ENCODE measurements at regions not wholly inside any gene's neighbourhood (a gene's known extent, or its start where the extent isn't known, plus 50 kb on each side); places are given as distances from the start of the nearest gene placed in this dataset.

DNA sequence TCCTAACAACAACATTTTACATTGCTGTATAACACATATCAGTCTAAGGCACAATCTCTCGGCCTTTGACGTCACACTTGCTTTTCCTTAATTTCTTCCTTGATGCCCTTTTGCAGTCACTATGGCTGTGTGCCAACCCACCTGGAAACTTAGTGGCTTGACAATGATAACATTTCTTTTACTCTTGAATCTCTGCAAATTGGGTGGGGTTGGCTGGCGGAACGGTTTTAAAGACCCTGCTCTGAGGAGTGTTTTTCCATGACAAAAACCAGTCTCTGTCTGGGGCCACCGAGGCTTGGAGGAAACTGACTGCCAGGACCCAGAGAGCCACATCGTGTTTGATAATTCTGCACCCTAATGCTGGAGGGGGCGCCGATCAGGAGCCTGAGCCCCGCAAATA, 115.6 kb downstream of the KLF13 start:
- no peak for TF ChIP-seq CTCF (conservative IDR thresholded peaks at IDR 0.05)
- no peak overlapping the region for H3K27ac Mint-ChIP-seq
- peak overlapping the region; percentile 75 for H3K4me3 Mint-ChIP-seq

DNA sequence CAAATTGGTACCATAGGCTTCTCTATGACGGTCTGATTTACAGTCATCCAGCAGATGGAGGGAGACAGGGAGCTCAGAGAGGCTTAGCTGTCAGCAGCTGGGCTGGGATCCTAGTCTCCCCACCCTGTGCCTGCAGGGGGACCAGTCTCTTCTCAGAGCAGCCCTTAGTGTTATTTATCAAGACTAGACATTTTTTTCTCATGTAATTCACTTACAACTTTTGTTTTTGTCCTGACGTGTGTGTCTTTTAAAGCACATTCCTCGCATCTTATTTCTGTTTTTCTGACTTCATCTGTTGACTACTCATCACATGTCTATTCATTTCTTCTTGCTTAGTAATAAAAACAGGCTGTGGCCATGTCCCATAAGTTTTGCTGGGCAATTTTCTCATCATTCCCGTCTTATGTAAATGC, 116.1 kb downstream of the KLF13 start:
- Mint-ChIP-seq H3K36me3 (no peaks in the 10 kb centered on the region), H3K4me1 (ENCODE audit: unreplicated experiment) (no peaks in the 10 kb centered on the region), H3K9me3 (no peaks in the 10 kb centered on the region), H3K27ac (no peak overlapping the region), H3K27me3 (peaks cover 4% of the 10 kb centered on the region), H3K4me3 (peak overlapping the region; percentile 75)
- TF ChIP-seq CTCF (conservative IDR thresholded peaks at IDR 0.05): peak; percentile 41
- no peak for DNase-seq (ENCODE audit: extremely low spot score, unreplicated experiment)

More for the DNA sequence above, 115.6 kb downstream of the KLF13 start:
- H3K9me3 Mint-ChIP-seq: no peaks in the 10 kb centered on the region
- no peak for DNase-seq (ENCODE audit: extremely low spot score, unreplicated experiment)
- H3K36me3 Mint-ChIP-seq: no peaks in the 10 kb centered on the region
- no peaks in the 10 kb centered on the region for H3K4me1 Mint-ChIP-seq (ENCODE audit: unreplicated experiment)
- H3K27me3 Mint-ChIP-seq: peaks cover 4% of the 10 kb centered on the region

GRCh38 chr15:31444844-31445243, 118.2 kb downstream of the KLF13 start:
- H3K9me3 Mint-ChIP-seq: no peaks in the 10 kb centered on the region
- no peaks in the 10 kb centered on the region for H3K4me1 Mint-ChIP-seq (ENCODE audit: unreplicated experiment)
- H3K36me3 Mint-ChIP-seq: no peaks in the 10 kb centered on the region
- H3K27ac Mint-ChIP-seq: no peak overlapping the region
- no peak for DNase-seq (ENCODE audit: extremely low spot score, unreplicated experiment)
- H3K4me3 Mint-ChIP-seq: no peak overlapping the region
- peaks cover 4% of the 10 kb centered on the region for H3K27me3 Mint-ChIP-seq
- TF ChIP-seq CTCF (conservative IDR thresholded peaks at IDR 0.05): no peak

DNA sequence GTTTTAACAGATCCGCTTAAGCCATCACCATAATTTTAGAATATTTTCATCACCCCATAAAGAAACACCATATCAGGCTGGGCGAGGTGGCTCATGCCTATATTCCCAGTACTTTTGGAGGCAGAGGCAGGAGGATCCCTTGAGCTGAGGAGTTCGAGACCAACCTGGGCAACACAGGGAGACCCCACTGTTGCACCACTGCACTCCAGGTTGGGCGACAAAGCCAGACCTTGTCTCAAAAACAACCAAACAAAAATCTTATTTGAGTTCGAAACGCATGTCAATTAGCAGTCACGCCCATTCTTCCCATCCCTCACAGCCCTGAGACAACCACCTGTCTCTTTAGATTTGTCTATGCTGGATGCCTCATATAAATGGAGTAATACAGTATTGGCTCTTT, 119.9 kb downstream of the KLF13 start:
- peaks cover 4% of the 10 kb centered on the region for H3K27me3 Mint-ChIP-seq
- H3K4me3 Mint-ChIP-seq: no peak overlapping the region
- DNase-seq (ENCODE audit: extremely low spot score, unreplicated experiment): no peak
- no peaks in the 10 kb centered on the region for H3K36me3 Mint-ChIP-seq
- TF ChIP-seq CTCF (conservative IDR thresholded peaks at IDR 0.05): no peak
- H3K4me1 Mint-ChIP-seq (ENCODE audit: unreplicated experiment): no peaks in the 10 kb centered on the region
- H3K9me3 Mint-ChIP-seq: no peaks in the 10 kb centered on the region
- no peak overlapping the region for H3K27ac Mint-ChIP-seq

- TF ChIP-seq CTCF (conservative IDR thresholded peaks at IDR 0.05): no peak
- H3K4me1 Mint-ChIP-seq (ENCODE audit: unreplicated experiment): no peaks in the 10 kb centered on the region
- H3K4me3 Mint-ChIP-seq: no peak overlapping the region
- H3K36me3 Mint-ChIP-seq: no peaks in the 10 kb centered on the region
- DNase-seq (ENCODE audit: extremely low spot score, unreplicated experiment): no peak
- no peak overlapping the region for H3K27ac Mint-ChIP-seq
- no peaks in the 10 kb centered on the region for H3K9me3 Mint-ChIP-seq
- no peaks in the 10 kb centered on the region for H3K27me3 Mint-ChIP-seq
Measured at GRCh38 chr15:31447931-31448634, 121.4 kb downstream of the KLF13 start.

GRCh38 chr15:31448635-31448979, 122.0 kb downstream of the KLF13 start:
- H3K9me3 Mint-ChIP-seq: no peaks in the 10 kb centered on the region
- no peak for TF ChIP-seq CTCF (conservative IDR thresholded peaks at IDR 0.05)

More at GRCh38 chr15:31448635-31448979, 122.0 kb downstream of the KLF13 start:
- H3K36me3 Mint-ChIP-seq: no peaks in the 10 kb centered on the region
- DNase-seq (ENCODE audit: extremely low spot score, unreplicated experiment): no peak
- no peak overlapping the region for H3K4me3 Mint-ChIP-seq
- no peaks in the 10 kb centered on the region for H3K4me1 Mint-ChIP-seq (ENCODE audit: unreplicated experiment)
- H3K27me3 Mint-ChIP-seq: no peaks in the 10 kb centered on the region
- no peak overlapping the region for H3K27ac Mint-ChIP-seq

All from type B pancreatic cell (in vitro differentiated cells).